ENCODE measurements at regions not wholly inside any gene's neighbourhood (a gene's known extent, or its start where the extent isn't known, plus 50 kb on each side); places are given as distances from the start of the nearest gene placed in this dataset.

GRCh38 chr2:60223859-60224258 is 329.6 kb downstream of the BCL11A start:
- no peak for TF ChIP-seq CTCF (IDR thresholded peaks at IDR 0.05; ENCODE audit: insufficient read depth, low read length)
- no peak for TF ChIP-seq POLR2AphosphoS5 (IDR thresholded peaks at IDR 0.05; ENCODE audit: low read depth)
- TF ChIP-seq REST (IDR thresholded peaks at IDR 0.05; ENCODE audit: insufficient replicate concordance, low read depth), result no peak
- TF ChIP-seq SPI1 (IDR thresholded peaks at IDR 0.05; ENCODE audit: borderline replicate concordance, low read depth), result no peak
- no peak for TF ChIP-seq GABPA (IDR thresholded peaks at IDR 0.05; ENCODE audit: low read depth)

Measured in HL-60 (cell line).